Kidney (tissue), 13 donors: ENCODE measurements at regions not wholly inside any gene's neighbourhood (a gene's known extent, or its start where the extent isn't known, plus 50 kb on each side); places are given as distances from the start of the nearest gene placed in this dataset.

Source experiments
- DNase-seq, 5 donors: peaks; one replicate each; pipeline ENCODE4 v3.0.0-alpha.2; 2013 to 2020
- FAIRE-seq: peaks from 2 replicates; lab custom pipeline; 2012; peaks lifted over from hg19 to GRCh38; lab: Jason Lieb, UNC
- H3K27ac ChIP-seq, 2 donors: one replicate each; pipeline ENCODE4 v1.7.0; 2013; ENCODE audit warnings: low read depth in 2 of 2, low read length in 2 of 2, inconsistent platforms in 1 of 2
- H3K27me3 ChIP-seq: one replicate; pipeline ENCODE4 v1.7.1; 2013; ENCODE audit warnings: low read length, inconsistent platforms; ENCODE audit not compliant: control insufficient read depth, insufficient read depth
- H3K36me3 ChIP-seq, 3 donors: one replicate each; pipeline versions ENCODE4 v1.7.0 to v1.7.1; 2013; ENCODE audit warnings: low read length in 3 of 3, control low read depth in 1 of 3, inconsistent platforms in 1 of 3; ENCODE audit not compliant: insufficient read depth in 3 of 3, control insufficient read depth in 2 of 3
- H3K4me1 ChIP-seq, 3 donors: one replicate each; pipeline versions ENCODE4 v1.7.0 to v1.7.1; 2013; ENCODE audit warnings: low read length in 3 of 3, inconsistent platforms in 1 of 3, low read depth in 1 of 3; ENCODE audit not compliant: control insufficient read depth in 2 of 3, insufficient read depth in 2 of 3
- H3K4me3 ChIP-seq, 3 donors: one replicate each; pipeline versions ENCODE4 v1.7.0 to v1.8.1; 2013; ENCODE audit warnings: low read length in 3 of 3, control low read depth in 1 of 3, inconsistent platforms in 1 of 3
- H3K9ac ChIP-seq, 3 donors: one replicate each; pipeline versions ENCODE4 v1.7.0 to v1.7.1; 2013; ENCODE audit warnings: low read length in 3 of 3, control low read depth in 1 of 3, inconsistent platforms in 1 of 3
- H3K9me3 ChIP-seq, 3 donors: one replicate each; pipeline versions ENCODE4 v1.7.0 to v1.7.1; 2013; ENCODE audit warnings: low read length in 3 of 3, control low read depth in 1 of 3, inconsistent platforms in 1 of 3; ENCODE audit not compliant: control insufficient read depth in 2 of 3, insufficient read depth in 1 of 3
- CTCF ChIP-seq: IDR thresholded peaks from 3 replicates; pipeline ENCODE4 v1.5.1; 2012; ENCODE audit warnings: mild to moderate bottlenecking, moderate library complexity, borderline replicate concordance; ENCODE audit not compliant: insufficient read depth; ENCODE audit errors: extremely low read depth
- intact Hi-C: fragments of 100-400 bp; cut with DNase I; formaldehyde crosslinking; loops from one replicate; pipeline ENCODE4 v1.11.1; 2022
- donor health status: control.
- donor health status: control.
- donor health status: control.
- donor health status: control.
- donor health status: control.
- donor health status: DM: yes; HTN: yes; CAD: no.
- donor health status: Normal renal cell carcinoma (clear cell type).

- TF ChIP-seq CTCF, result no peak
- no peaks in the 10 kb centered on the region for H3K27me3 ChIP-seq
Observed at GRCh38 chr4:3860913-3861636, 94.9 kb downstream of the ADRA2C start.

DNA sequence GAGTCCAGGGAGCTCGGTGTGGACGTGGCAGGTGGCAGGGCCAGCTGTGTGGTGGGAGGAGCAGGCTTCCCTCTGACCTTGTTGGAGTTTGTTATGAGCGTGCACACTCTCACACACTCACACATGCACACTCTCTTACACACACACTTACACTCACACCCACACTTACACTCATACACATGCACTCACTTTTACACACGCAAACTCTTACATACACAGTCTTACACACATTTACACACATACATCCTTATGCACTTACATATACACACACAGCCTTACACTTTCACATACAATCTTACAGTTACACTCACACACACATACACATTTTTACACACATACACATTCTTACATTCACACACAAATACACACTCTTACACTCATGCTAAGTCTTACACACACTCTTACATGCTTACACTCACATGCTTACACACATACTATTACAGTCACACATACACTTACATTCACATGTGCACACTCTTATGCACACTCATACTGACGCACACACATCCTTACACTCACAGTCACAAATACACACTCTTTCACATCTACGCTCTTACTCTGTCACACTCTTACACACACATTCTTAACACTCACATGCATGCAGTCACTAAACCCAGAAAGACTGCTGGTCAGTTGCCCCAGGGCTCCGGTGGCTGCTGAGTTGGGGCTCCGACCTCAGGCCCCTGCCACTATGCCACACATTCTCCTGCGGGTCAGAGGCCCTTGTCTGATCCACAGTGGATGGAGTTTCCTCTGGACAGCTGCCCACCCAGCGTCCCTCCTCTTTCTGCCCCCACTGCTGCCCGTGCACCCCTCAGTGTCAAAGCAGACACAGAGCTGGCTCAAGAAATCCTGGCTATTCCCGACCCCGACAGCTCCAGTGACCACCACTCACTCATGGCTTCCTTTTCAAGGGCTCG lies 95.8 kb downstream of the ADRA2C start:
- FAIRE-seq (no peak), DNase-seq (peak in 1 of 5 donors; percentile 50)
- Histone ChIP-seq H3K27ac (no peak overlapping the region), H3K9ac (no peak overlapping the region), H3K4me1 (no peaks in the 10 kb centered on the region), H3K4me3 (no peak overlapping the region), H3K36me3 (no peaks in the 10 kb centered on the region), H3K27me3 (no peaks in the 10 kb centered on the region), H3K9me3 (no peaks in the 10 kb centered on the region)
- no peak for TF ChIP-seq CTCF
- intact Hi-C loops, result no loop called here

More at GRCh38 chr4:3860913-3861636, 94.9 kb downstream of the ADRA2C start:
- no peak for FAIRE-seq
- no peak overlapping the region for H3K9ac ChIP-seq
- H3K9me3 ChIP-seq, result no peaks in the 10 kb centered on the region
- intact Hi-C loops, result no loop called here
- no peak overlapping the region for H3K4me3 ChIP-seq
- H3K27ac ChIP-seq, result no peak overlapping the region
- no peaks in the 10 kb centered on the region for H3K4me1 ChIP-seq
- H3K36me3 ChIP-seq, result no peaks in the 10 kb centered on the region
- peak in 1 of 5 donors; percentile 57 for DNase-seq

DNA sequence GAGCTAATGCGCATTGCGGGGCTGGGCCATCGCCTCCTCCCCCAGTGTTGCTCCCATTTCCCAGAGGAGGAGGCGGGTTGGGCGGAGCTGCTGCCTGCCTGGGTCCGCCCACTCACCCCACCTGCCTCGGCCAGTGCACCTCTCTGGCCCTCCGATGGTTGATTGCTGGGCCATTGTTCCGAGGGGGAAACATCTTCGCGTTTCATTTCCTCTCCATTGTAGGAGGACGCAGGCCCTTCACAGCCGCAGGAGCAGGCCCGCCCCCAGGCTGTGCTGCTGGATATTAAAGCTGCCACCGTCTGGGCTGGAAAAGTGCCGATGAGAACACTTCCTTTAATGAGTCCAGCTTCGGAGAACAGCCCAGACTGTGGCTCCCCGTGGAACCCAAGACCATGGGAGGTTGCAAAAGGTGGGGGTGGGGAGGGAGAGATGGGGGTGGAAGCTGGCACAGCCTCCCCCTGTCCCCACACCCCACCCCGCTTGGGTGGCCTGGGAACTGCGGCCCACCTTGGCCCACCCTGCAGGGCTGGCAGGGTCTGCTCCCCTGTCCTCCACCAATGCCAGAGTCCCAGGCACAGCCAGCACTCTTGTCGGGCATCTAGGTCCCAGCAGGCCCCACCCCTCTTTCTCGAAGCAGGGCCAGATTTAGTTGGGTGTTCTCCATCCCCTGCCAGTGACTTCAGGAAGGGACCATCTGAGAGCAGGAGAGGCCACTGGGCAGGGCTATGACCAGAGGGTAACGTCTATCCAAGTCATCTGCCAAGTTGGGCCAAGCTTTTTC lies 96.6 kb downstream of the ADRA2C start:
- Histone ChIP-seq H3K27me3 (no peaks in the 10 kb centered on the region), H3K27ac (no peak overlapping the region), H3K9ac (no peak overlapping the region), H3K4me1 (no peaks in the 10 kb centered on the region), H3K9me3 (no peaks in the 10 kb centered on the region), H3K4me3 (no peak overlapping the region), H3K36me3 (no peaks in the 10 kb centered on the region)
- intact Hi-C loops, result no loop called here
- DNase-seq (peak in 2 of 5 donors; percentile 36 to 77), FAIRE-seq (no peak)
- TF ChIP-seq CTCF, result no peak
